ENCODE measurements at regions not wholly inside any gene's neighbourhood (a gene's known extent, or its start where the extent isn't known, plus 50 kb on each side); places are given as distances from the start of the nearest gene placed in this dataset.
A peak's percentile ranks its signal among the peaks of the same experiment; 100 is the strongest.

DNA sequence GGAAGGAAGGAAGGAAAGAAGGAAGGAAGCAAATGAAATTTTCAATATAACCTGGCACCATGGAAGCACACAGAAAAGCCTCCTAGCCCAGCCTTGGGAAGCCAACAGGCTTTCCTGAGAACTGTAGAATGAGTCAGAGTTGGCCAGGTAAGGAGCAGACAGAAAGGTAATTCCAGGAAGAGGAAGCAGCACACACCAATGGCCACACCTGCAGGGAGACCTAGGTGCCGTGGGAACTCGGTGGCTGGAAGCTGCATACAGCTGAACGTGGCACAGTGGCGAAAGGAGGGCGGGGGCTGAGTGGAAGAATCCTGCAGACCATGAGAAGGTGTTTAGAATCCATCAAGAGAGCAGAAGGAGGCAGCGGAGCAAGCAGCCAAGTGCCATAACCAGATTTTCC lies 224.8 kb upstream of the RREB1 start:
- Histone ChIP-seq H3K27ac (ENCODE audit: insufficient read length, low read depth, low read length) (no peak overlapping the region), H3K18ac (ENCODE audit: insufficient read length, low read depth, low read length) (no peak overlapping the region), H4K8ac (replicated peaks; ENCODE audit: insufficient read length, low read depth, low read length) (no peak overlapping the region), H3K27me3 (ENCODE audit: insufficient read depth, low read length) (no peaks in the 10 kb centered on the region), H4K20me1 (ENCODE audit: control insufficient read depth, insufficient read depth, insufficient read length) (no peaks in the 10 kb centered on the region), H3T11ph (ENCODE audit: low read length) (no peak overlapping the region), H3K56ac (ENCODE audit: insufficient read length, low read depth, low read length) (no peak overlapping the region), H2BK5ac (ENCODE audit: insufficient read length, low read length) (no peak overlapping the region), H4K5ac (ENCODE audit: insufficient read length, low read depth, low read length) (no peak overlapping the region), H3K4me1 (ENCODE audit: insufficient read depth, low read length) (peaks cover 3% of the 10 kb centered on the region; the same call in 1 of the 2 replicates), H2BK15ac (ENCODE audit: low read depth, low read length) (no peak overlapping the region), H3K23ac (ENCODE audit: insufficient read length, low read depth, low read length) (no peak overlapping the region), H2AFZ (ENCODE audit: low read length) (no peak overlapping the region), H2BK12ac (ENCODE audit: insufficient read length, low read depth, low read length) (no peak overlapping the region), H3K79me2 (ENCODE audit: insufficient read depth, low read length) (no peaks in the 10 kb centered on the region), H2BK20ac (ENCODE audit: low read depth, low read length, poor library complexity, severe bottlenecking) (no peak overlapping the region), H3K9me3 (ENCODE audit: control insufficient read depth, low read depth, low read length) (no peaks in the 10 kb centered on the region), H3K79me1 (ENCODE audit: insufficient read depth, low read depth, low read length, poor library complexity, severe bottlenecking) (no peaks in the 10 kb centered on the region), H3K4ac (ENCODE audit: low read depth, low read length) (no peak overlapping the region), H4K91ac (ENCODE audit: insufficient read length, low read depth, low read length) (no peak overlapping the region), H2BK120ac (ENCODE audit: low read depth, low read length, poor library complexity, severe bottlenecking) (no peak overlapping the region), H3K14ac (ENCODE audit: insufficient read depth, low read length) (no peak overlapping the region), H2AK5ac (ENCODE audit: insufficient read length, low read length) (no peak overlapping the region), H3K23me2 (ENCODE audit: insufficient read length, low read depth, low read length, poor library complexity, severe bottlenecking) (no peaks in the 10 kb centered on the region), H3K9ac (ENCODE audit: extremely low read depth, insufficient read length, low read length) (no peak overlapping the region), H3K4me2 (ENCODE audit: insufficient read depth, insufficient read length, low read length) (no peak overlapping the region)
- Mint-ChIP-seq H3K27ac (peak overlapping the region in 1 of 3 experiments; percentile 88; a peak in 1 of 7 replicates), H3K4me3 (no peak overlapping the region), H3K36me3 (ENCODE audit: insufficient read depth in 1 of 3, low read depth in 3 of 3) (no peaks in the 10 kb centered on the region), H3K27me3 (ENCODE audit: low read depth) (no peaks in the 10 kb centered on the region), H3K9me3 (no peaks in the 10 kb centered on the region; a peak in 1 of 5 replicates), H3K4me1 (peaks cover 12 to 16% of the 10 kb centered on the region in 2 experiments)
- TF ChIP-seq, protein P1, sequence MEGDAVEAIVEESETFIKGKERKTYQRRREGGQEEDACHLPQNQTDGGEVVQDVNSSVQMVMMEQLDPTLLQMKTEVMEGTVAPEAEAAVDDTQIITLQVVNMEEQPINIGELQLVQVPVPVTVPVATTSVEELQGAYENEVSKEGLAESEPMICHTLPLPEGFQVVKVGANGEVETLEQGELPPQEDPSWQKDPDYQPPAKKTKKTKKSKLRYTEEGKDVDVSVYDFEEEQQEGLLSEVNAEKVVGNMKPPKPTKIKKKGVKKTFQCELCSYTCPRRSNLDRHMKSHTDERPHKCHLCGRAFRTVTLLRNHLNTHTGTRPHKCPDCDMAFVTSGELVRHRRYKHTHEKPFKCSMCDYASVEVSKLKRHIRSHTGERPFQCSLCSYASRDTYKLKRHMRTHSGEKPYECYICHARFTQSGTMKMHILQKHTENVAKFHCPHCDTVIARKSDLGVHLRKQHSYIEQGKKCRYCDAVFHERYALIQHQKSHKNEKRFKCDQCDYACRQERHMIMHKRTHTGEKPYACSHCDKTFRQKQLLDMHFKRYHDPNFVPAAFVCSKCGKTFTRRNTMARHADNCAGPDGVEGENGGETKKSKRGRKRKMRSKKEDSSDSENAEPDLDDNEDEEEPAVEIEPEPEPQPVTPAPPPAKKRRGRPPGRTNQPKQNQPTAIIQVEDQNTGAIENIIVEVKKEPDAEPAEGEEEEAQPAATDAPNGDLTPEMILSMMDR (conservative IDR thresholded peaks at IDR 0.05): no peak
- no CpG with 5 or more reads among the region's 6 CpGs for WGBS (ENCODE audit: extremely low coverage, insufficient read length, low lambda C conversion rate)
- no peak for DNase-seq
